GF-D8 (cell line): ENCODE measurements at regions not wholly inside any gene's neighbourhood (a gene's known extent, or its start where the extent isn't known, plus 50 kb on each side); places are given as distances from the start of the nearest gene placed in this dataset.

Experiments
- DNase-seq: peaks from one replicate; lab custom pipeline; 2025; lab: John Stamatoyannopoulos, UW

DNA sequence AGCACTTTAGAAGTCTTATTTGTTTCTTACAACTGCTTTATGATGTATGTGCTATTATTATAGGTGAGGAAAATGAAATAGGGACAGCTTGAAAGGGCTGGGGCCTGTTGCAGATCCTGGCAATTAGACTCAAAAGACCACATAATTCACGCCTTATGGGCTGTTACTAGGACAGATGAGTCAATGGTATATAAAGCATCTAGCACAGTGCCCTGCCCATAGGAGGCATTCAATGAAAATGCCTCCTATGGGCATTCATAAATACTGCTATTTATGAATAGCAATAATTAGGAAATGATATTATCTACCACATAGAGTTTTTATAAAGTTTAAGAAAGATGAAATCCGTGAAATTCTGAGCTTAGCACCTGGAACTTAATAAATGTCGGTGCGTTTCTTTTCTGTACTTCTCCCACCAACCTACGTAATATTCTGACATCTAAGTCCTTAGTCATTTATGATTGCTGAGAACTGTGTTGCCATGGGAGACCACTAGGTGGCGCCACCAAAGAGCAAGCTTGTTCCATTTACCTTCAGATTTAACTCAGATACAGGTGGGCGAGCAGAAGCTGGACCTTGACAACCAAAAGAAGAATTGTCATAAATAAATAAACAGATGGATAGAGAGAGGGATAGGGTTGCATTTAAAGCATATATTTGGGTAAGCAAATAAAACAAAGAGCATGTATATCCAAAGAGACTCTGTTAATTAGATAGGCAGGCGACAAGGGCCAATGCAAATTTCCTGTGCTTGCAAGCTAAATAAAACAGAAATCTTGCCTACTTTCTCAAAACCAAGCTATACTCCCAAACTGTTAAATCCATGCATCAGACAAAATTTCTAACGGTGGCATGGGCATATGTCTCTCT, 699.9 kb downstream of the INHBA start:
- no peak for DNase-seq

- no peak for DNase-seq
Observed at GRCh38 chr7:41000042-41000441, 702.8 kb downstream of the INHBA start.

DNA sequence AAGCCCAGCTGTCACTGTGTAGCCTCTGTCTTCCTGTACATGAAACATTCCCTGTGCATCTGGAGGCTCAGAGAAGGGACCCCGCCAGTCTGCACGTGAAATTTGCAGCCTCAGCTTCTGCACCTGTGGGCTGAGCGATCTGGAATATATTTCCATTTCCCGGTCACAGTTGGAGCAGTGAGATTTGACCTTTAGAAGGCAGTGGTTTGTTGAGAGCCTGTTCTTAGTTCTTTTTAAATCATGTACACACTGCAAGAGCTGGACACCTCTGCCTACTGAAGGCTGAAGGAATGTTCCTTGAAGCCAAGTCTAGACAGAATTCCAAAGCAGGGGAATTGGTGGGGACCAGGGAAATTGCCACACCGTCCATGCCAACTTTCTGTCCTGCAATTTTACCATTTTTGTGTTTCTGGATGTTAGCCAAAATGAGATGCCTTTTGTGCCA, 706.6 kb downstream of the INHBA start:
- DNase-seq = no peak

GRCh38 chr7:40990841-40991240, 712.0 kb downstream of the INHBA start:
- DNase-seq = no peak

DNA sequence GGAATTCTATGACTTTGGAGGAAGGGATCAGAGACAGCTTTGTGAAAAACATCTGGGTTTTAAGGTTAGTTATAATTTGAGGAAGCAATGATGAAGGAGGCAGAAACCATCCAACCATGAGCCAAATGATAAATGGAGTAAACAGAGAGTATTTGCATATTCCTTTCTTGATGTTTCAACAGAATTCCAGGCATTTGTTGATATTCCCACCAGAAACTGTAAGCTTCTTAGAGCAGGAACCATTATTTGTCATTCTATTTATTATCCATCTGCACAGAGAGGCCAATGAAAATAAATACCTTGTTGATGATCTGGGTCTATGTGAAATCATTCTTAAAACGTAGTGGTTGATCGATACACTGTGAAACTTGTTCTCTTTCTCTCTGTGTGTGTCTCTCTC, 715.3 kb downstream of the INHBA start:
- DNase-seq = no peak

- no peak for DNase-seq
Observed at GRCh38 chr7:40986351-40986873, 716.5 kb downstream of the INHBA start.

DNA sequence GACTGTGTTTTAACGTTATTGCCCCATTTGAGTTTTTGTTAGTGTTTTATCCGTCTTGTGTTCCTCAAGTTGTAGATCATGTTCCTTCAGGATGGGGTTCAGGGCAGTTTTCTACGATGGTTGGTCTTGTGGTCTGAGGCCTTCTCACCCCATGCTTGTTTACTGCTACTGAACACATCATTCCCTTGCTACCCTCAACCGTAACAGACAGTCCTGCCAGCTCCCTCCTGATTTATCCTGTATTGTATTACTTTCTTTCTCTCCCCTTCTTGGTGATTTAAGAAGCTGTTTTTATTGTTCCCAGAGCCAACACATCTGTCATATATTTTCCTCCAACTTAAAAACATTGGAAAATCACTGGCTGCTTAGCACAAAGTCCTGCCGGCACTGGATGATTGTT, 719.8 kb downstream of the INHBA start:
- no peak for DNase-seq

- DNase-seq = no peak
Observed at GRCh38 chr7:40979296-40979695, 723.6 kb downstream of the INHBA start.

DNA sequence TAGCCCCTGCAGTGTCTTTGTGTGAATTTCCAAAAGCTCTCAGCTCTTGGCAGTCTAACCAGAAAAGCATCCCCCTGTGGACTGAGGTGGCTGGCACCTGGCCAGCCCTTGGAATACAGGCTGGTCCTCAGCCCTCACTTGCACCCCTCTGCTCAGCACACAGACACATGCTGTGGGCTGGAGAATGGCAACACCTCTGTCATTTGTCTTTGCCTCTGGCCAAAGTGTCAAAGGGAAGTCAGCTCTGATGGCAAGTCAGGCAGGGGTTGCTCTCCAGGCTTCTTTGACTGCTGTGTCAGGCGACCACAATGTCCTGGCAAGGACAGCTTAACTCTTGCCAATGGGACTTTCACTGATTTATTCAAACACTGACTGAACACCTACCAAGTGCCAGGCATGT, 724.8 kb downstream of the INHBA start:
- DNase-seq = no peak

DNA sequence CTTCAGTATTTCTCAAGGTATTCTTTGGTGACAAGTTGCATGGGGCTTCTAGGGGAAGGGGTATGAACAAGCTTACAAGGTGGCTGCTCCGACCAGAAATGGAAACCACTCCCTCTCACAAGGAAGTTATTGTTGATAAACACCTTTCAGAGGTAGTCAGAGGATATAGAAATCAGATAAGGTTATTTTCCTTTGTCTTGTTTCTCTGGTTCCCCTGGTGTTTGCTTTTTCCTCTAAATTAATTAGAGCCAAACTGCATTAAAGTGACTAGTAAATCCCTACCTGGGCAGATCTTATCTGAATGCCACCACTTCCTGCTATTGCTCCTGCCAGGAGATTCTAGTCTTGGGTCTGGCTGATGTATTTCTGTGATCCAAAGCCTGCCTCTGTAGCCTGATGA, 725.4 kb downstream of the INHBA start:
- DNase-seq = no peak

DNA sequence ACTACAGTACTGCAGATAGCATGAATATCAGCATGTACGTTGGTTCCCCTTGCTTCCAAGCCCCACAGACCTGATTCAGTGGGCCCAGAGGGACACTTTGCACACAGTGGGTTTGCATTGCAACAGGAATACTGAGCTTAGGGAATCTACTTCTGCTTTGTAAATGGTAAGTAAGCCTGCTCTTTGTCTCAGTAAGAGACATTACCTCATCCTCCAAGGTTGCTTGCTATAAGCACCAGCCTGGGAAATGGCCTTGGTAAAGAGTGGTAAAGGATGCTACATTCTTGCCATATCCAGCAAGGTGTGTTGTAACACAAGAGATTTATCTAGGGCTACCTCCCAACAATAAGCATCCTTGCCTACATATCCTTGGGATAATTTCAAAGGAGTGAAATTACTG, 730.5 kb downstream of the INHBA start:
- DNase-seq = no peak

- DNase-seq = no peak
Observed at GRCh38 chr7:40969641-40970040, 733.2 kb downstream of the INHBA start.

- DNase-seq = no peak
Observed at GRCh38 chr7:40966693-40967092, 736.2 kb downstream of the INHBA start.

DNA sequence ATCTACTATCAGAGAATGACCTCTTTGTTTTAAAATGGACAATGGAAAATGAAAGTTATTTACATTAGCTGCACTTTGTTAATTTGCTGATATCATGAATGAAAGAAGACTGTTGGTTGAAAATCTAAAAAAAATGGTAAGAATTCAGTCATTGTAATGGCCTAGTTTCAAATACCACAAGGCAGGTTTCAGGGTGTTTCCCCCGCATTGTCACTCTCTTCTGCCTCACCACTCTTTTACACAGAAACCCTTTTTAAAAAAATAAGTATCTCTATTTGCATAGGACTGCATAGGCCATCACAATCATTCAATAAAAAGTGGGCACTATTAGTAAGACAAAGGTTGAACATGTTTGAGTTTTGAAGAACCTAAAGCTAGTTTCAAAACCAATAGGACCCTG, 737.1 kb downstream of the INHBA start:
- no peak for DNase-seq

DNA sequence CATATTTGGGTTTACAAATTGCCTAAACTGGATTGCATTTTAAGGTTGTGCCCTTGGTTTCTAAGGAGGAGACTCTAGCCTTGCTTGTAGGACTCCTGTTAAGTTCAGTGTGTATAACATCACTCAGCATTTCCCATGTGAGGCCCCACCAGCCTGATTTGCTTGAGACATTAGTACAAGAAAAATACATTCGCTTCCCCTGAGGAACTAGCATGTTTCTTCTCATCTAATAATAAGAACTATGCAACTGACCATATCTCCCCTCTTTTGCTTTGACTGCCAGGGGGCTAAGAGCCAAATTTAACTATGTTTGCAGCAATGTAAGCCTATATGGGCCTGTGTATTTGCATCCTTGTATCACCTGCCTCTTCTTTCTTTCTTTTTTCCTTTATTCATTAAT, 737.9 kb downstream of the INHBA start:
- no peak for DNase-seq

DNA sequence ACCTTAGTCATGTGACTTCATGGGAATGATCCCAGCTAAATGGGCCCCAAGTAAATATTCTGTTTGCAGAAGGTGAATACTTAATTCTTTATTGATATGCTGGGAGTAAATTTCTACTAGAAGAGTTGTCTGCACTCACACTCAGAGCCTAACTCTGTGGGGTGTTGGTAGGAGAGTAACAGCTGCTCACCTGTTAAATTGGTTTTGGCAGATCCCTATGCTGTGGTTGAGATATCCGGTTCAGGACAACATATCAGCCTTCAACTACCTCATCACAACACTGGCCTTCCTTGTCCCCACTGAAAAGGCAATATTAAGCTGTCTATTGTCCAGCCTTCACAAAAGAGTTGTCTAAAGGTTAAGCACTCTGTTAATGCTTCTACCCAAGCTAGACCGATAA, 738.3 kb downstream of the INHBA start:
- no peak for DNase-seq

DNA sequence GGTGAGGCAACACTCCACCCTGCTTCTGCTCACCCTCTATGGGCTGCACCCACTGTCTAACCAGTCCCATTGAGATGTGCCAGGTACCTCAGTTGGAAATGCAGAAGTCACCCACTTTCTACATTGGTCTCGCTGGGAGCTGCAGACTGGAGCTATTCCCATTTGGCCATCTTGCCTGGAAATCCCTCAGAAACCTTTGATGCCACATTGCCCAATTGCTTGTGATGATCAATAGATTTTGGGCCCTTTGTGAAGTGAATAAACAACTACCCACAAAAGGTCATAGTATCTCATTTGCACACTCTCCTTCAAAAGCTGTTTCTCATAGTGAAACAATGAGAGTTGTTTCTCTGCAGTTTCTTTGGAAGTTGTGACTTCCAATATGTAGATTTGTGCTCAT, 742.9 kb downstream of the INHBA start:
- no peak for DNase-seq

DNA sequence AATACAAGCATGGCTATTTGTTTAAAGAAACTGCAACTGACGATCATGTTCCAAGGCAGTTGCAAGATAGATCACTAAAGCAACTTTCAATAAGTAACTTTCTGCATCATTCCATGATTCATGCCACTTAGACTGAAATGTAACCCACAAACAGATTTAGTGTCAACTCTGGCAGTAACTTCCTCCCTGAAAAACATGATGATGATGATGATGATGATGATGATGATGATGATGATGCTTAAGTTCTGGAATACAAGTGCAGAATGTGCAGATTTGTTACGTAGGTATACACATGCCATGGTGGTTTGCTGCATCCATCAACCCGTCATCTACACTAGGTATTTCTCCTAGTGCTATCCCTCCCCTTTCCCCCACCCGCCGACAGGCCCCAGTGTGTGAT, 754.7 kb downstream of the INHBA start:
- DNase-seq = no peak

DNA sequence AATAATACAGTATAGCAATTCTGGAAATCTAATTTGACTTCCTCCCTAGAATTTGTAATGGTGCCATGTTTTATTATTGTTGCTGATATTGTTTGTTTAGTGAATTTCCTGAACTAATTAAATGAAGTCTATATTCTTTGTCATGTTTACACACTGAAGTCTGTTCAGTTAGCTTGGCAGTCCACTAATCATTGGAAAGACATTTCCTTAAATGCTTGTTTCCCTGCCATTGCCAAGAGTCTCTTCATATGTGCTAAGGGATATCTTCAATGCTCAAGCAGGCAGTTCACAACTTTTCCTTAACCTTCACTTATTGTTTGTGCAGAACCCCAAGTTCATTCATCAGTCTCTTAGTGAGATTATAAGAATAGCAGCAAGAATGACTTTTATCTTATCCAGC, 755.3 kb downstream of the INHBA start:
- no peak for DNase-seq

DNA sequence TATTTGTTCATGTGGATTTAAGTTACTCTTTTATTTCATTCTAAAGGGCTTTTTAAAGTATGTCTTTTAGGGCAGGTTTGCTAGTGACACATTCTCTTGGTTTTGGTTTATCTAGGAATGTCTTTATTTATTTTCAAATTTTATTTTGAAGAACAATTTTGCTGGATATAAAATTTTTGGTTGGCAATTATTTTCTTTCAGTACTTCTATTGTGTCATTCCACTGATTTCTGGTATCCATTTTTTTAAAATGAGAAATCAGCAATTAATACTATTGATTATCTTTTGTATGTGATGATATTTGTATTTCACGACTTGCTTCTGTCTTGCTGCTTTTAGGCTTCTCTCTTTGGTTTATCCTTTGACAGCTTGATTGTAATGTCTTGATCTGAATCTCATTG, 756.3 kb downstream of the INHBA start:
- DNase-seq = no peak

- no peak for DNase-seq
Observed at GRCh38 chr7:40945788-40946187, 757.1 kb downstream of the INHBA start.

DNA sequence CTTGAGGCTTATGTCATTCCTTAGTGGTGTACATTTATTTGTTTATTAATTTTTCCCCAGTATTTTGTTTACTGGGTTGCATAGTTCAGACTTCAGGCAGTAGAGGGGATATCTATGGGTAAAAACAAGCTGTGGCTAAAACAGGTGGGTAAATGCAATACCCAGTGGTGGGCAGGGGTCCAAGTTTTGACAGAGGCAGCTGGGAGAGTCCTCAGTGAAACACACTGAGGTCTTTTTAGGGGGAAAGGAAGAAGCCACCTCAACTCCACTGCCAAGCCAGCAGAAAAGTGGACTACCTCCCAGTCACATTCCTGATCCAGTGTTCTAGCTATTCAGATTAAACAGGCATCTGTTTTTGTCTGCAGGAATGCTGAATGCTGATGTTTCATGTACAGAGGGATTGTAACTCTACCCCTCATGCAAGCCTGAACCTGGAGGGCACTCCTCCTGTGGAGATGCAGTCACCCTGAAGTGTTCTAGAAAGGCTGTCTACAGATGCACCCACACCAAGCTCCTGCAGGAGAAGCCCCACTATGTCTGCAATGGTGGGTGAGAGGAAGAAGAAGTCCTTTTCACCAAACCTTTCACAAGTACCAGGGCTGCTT, 757.8 kb downstream of the INHBA start:
- no peak for DNase-seq

DNA sequence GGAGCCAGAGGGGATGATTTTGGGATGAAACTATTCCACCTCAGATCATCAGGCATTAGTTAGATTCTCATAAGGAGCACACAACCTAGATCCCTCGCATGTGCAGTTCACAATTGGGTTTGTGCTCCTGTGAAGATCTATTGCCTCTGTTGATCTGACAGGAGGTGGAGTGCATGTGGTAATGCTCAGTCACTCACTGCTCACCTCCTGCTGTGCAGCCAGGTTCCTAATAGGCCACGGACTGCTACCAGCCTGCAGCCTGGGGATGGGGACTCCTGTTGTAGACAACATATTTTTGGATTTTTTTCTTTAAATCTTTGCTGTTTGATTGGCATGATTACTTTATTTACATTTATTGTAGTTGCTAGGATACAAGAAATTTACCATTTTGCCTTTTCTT, 765.0 kb downstream of the INHBA start:
- no peak for DNase-seq

- no peak for DNase-seq
Observed at GRCh38 chr7:40935435-40935834, 767.5 kb downstream of the INHBA start.
